H1 (cell line): ENCODE measurements at regions not wholly inside any gene's neighbourhood (a gene's known extent, or its start where the extent isn't known, plus 50 kb on each side); places are given as distances from the start of the nearest gene placed in this dataset.

ENCODE experiments used
- CTCF ChIA-PET: fragments of 300-600 bp; sonication (Branson Sonifier 250); formaldehyde crosslinking; loops from one replicate; lab custom pipeline; 2021; ENCODE audit not compliant: partially characterized antibody; lab: Charles Lee
- POLR2A ChIA-PET: fragments of 300-600 bp; sonication (Branson Sonifier 250); formaldehyde crosslinking; loops from one replicate; lab custom pipeline; 2021; ENCODE audit warnings: inconsistent platforms; ENCODE audit not compliant: partially characterized antibody; lab: Charles Lee
- DNase-seq, 2 experiments: peaks; one replicate each; pipeline versions ENCODE4 v3.0.0 to v3.0.0-alpha.2; 2010 to 2022; ENCODE audit warnings: low spot score in 2 of 2, low read depth in 1 of 2, mixed read lengths in 1 of 2
- FAIRE-seq: peaks from 2 replicates; lab custom pipeline; 2011; peaks lifted over from hg19 to GRCh38; lab: Jason Lieb, UNC
- H2AFZ ChIP-seq: 2 replicates; pipeline ENCODE4 v1.8.1; 2012; ENCODE audit warnings: low read length, inconsistent platforms
- H2AK5ac ChIP-seq: 2 replicates; pipeline ENCODE4 v1.6.1; 2013; ENCODE audit warnings: low read depth, low read length
- H2BK120ac ChIP-seq: replicated peaks from 2 replicates; pipeline ENCODE3; 2013; ENCODE audit warnings: low read depth, low read length, inconsistent platforms
- H2BK12ac ChIP-seq: 2 replicates; pipeline ENCODE4 v1.6.1; 2013; ENCODE audit warnings: low read depth, low read length
- H2BK15ac ChIP-seq: 2 replicates; pipeline ENCODE4 v1.6.1; 2013; ENCODE audit warnings: low read length
- H2BK20ac ChIP-seq: 2 replicates; pipeline ENCODE4 v1.6.1; 2013; ENCODE audit warnings: low read length
- H2BK5ac ChIP-seq: 2 replicates; pipeline ENCODE4 v1.6.1; 2013; ENCODE audit warnings: low read depth, low read length
- H3K14ac ChIP-seq: 2 replicates; pipeline ENCODE4 v1.6.1; 2013; ENCODE audit warnings: inconsistent platforms; ENCODE audit not compliant: insufficient read length
- H3K18ac ChIP-seq: 2 replicates; pipeline ENCODE4 v1.6.1; 2013; ENCODE audit warnings: low read length; ENCODE audit errors: extremely low read depth
- H3K23ac ChIP-seq: 2 replicates; pipeline ENCODE4 v1.6.1; 2013; ENCODE audit warnings: inconsistent platforms; ENCODE audit not compliant: insufficient read length
- H3K23me2 ChIP-seq: 2 replicates; pipeline ENCODE4 v1.6.1; 2013; ENCODE audit warnings: low read depth, low read length
- H3K27ac ChIP-seq: 2 replicates; pipeline ENCODE4 v1.6.1; 2011; ENCODE audit warnings: low read depth, low read length, inconsistent platforms
- H3K27me3 ChIP-seq, 4 experiments: replicated peaks in 1 of 4; 1 replicate in 1 of 4; 2 replicates in 3 of 4; pipeline versions ENCODE4 v1.6.1 to v1.8.1; 2011 to 2013; ENCODE audit warnings: low read length in 3 of 4, mild to moderate bottlenecking in 3 of 4, inconsistent platforms in 2 of 4, mixed read lengths in 2 of 4, moderate library complexity in 1 of 4; ENCODE audit not compliant: control insufficient read depth in 3 of 4, insufficient read depth in 3 of 4; ENCODE audit errors: extremely low read depth in 1 of 4
- H3K36me3 ChIP-seq, 4 experiments: 2 replicates each; pipeline versions ENCODE4 v1.6.1 to v1.8.1; 2011 to 2013; ENCODE audit warnings: mild to moderate bottlenecking in 4 of 4, low read length in 3 of 4, moderate library complexity in 2 of 4, control low read depth in 1 of 4, inconsistent platforms in 1 of 4; ENCODE audit not compliant: insufficient read depth in 4 of 4, control insufficient read depth in 2 of 4
- H3K4ac ChIP-seq: replicated peaks from 2 replicates; pipeline ENCODE3; 2013; ENCODE audit warnings: low read length, low read depth, mixed read lengths, inconsistent platforms; ENCODE audit not compliant: insufficient read length
- H3K4me1 ChIP-seq, 4 experiments: replicated peaks in 1 of 4; 1 replicate in 1 of 4; 2 replicates in 3 of 4; pipeline versions ENCODE4 v1.6.1 to v1.8.1; 2011 to 2013; ENCODE audit warnings: low read length in 3 of 4, inconsistent platforms in 2 of 4, mixed read lengths in 1 of 4; ENCODE audit not compliant: insufficient read depth in 4 of 4, control insufficient read depth in 3 of 4
- H3K4me2 ChIP-seq, 2 experiments: 2 replicates each; pipeline versions ENCODE4 v1.6.1 to v1.8.1; 2011 to 2013; ENCODE audit warnings: low read depth in 2 of 2, low read length in 2 of 2, control low read depth in 1 of 2, inconsistent platforms in 1 of 2, mild to moderate bottlenecking in 1 of 2; ENCODE audit not compliant: insufficient read depth in 1 of 2
- H3K4me3 ChIP-seq, 4 experiments: fragments of 200-600, 300-600 bp in 1 of 4; sonication (generic), shearing (Covaris generic), sonication (Bioruptor Twin) in 1 of 4; 2 replicates each; pipeline versions ENCODE4 v1.5.1 to v1.8.1; 2011 to 2016; ENCODE audit warnings: low read length in 4 of 4, low read depth in 3 of 4, control low read depth in 2 of 4, inconsistent platforms in 2 of 4, mild to moderate bottlenecking in 2 of 4, mixed read lengths in 1 of 4, moderate library complexity in 1 of 4; ENCODE audit not compliant: insufficient read depth in 2 of 4; ENCODE audit errors: extremely low read depth in 1 of 4
- H3K56ac ChIP-seq: replicated peaks from 2 replicates; pipeline ENCODE3; 2013; ENCODE audit warnings: low read depth, mild to moderate bottlenecking, mixed read lengths, low read length, inconsistent platforms; ENCODE audit not compliant: insufficient read length
- H3K79me1 ChIP-seq: 2 replicates; pipeline ENCODE4 v1.6.1; 2013; ENCODE audit warnings: low read depth, low read length, control low read depth
- H3K79me2 ChIP-seq, 2 experiments: 2 replicates each; pipeline versions ENCODE4 v1.6.1 to v1.8.1; 2012 to 2013; ENCODE audit warnings: low read length in 2 of 2, mild to moderate bottlenecking in 2 of 2, inconsistent platforms in 1 of 2; ENCODE audit not compliant: insufficient read depth in 2 of 2, control insufficient read depth in 1 of 2
- H3K9ac ChIP-seq, 4 experiments: replicated peaks in 1 of 4; 1 replicate in 1 of 4; 2 replicates in 3 of 4; pipeline versions ENCODE4 v1.6.1 to v1.8.1; 2011 to 2013; ENCODE audit warnings: low read depth in 3 of 4, low read length in 3 of 4, control low read depth in 2 of 4, mild to moderate bottlenecking in 2 of 4, moderate library complexity in 2 of 4, inconsistent platforms in 1 of 4; ENCODE audit errors: extremely low read depth in 1 of 4
- H3K9me3 ChIP-seq, 2 experiments: 2 replicates each; pipeline versions ENCODE4 v1.6.1 to v1.8.1; 2012 to 2013; ENCODE audit warnings: mild to moderate bottlenecking in 2 of 2, moderate library complexity in 2 of 2, control low read depth in 1 of 2, inconsistent platforms in 1 of 2, low read depth in 1 of 2, low read length in 1 of 2, mixed read lengths in 1 of 2; ENCODE audit not compliant: insufficient read depth in 2 of 2
- H4K20me1 ChIP-seq, 2 experiments: replicated peaks in 1 of 2; 2 replicates each; pipeline versions ENCODE3 to v1.8.1; 2011 to 2013; ENCODE audit warnings: inconsistent platforms in 2 of 2, low read length in 2 of 2, mild to moderate bottlenecking in 1 of 2; ENCODE audit not compliant: insufficient read depth in 2 of 2, control insufficient read depth in 1 of 2
- H4K5ac ChIP-seq: 2 replicates; pipeline ENCODE4 v1.6.1; 2013; ENCODE audit warnings: low read length, low read depth, mixed read lengths, inconsistent platforms; ENCODE audit not compliant: insufficient read length
- H4K8ac ChIP-seq: 2 replicates; pipeline ENCODE4 v1.8.0; 2013; ENCODE audit warnings: mild to moderate bottlenecking, moderate library complexity, low read length, inconsistent platforms; ENCODE audit not compliant: insufficient read depth; ENCODE audit errors: extremely low read depth
- H4K91ac ChIP-seq: replicated peaks from 2 replicates; pipeline ENCODE3; 2013; ENCODE audit warnings: low read length, mixed read lengths, inconsistent platforms; ENCODE audit not compliant: insufficient read length
- TF ChIP-seq, protein P1 (sequence below): fragments of 300-600 bp; sonication (generic); IDR thresholded peaks from 2 replicates; pipeline ENCODE4 v1.7.1; 2012; ENCODE audit warnings: low read length, moderate library complexity, mild to moderate bottlenecking, inconsistent platforms; ENCODE audit not compliant: insufficient replicate concordance

DNA sequence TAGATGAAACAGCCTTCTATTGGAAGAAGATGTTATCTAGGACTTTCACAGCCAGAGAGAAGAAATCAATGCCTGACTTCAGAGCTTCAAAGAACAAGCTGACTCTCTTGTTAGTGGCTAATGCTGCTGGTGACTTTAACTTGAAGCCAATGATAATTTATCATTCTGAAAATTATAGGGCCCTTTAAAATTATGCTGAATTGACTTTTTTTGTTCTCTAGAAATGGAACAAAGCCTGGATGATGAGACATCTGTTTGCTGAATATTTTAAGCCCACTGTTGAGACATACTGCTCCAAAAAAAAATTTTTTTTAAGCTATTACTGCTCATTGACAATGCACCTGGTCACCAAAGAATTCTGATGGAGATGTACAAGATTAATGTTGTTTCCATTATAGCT is 189.2 kb downstream of the MBL2 start:
- Histone ChIP-seq H3K23ac (no peak overlapping the region), H3K27ac (no peak overlapping the region), H4K20me1 (no peaks in the 10 kb centered on the region), H3K36me3 (no peaks in the 10 kb centered on the region), H2BK20ac (no peak overlapping the region), H2AK5ac (no peak overlapping the region), H3K79me1 (no peaks in the 10 kb centered on the region), H4K5ac (no peak overlapping the region), H3K4me2 (no peak overlapping the region), H3K23me2 (no peaks in the 10 kb centered on the region), H3K27me3 (no peaks in the 10 kb centered on the region), H3K4me1 (no peaks in the 10 kb centered on the region), H3K4ac (no peak overlapping the region), H3K9me3 (peaks cover 9 to 12% of the 10 kb centered on the region in 2 experiments), H2BK12ac (no peak overlapping the region), H2BK15ac (no peak overlapping the region), H3K4me3 (no peak overlapping the region), H2BK5ac (no peak overlapping the region), H3K18ac (no peak overlapping the region), H3K79me2 (no peaks in the 10 kb centered on the region), H4K91ac (no peak overlapping the region), H3K9ac (no peak overlapping the region), H2AFZ (no peak overlapping the region), H4K8ac (no peak overlapping the region), H3K14ac (no peak overlapping the region), H3K56ac (no peak overlapping the region), H2BK120ac (no peak overlapping the region)
- CTCF ChIA-PET, result interaction anchor here (0.8 to 1.0 kb wide), 2 partner anchors 11 to 17 kb away, joined by 4 to 7 read pairs; no protein-coding TSS in a partner anchor
- POLR2A ChIA-PET, result no interaction called here
- DNase-seq, result no peak
- FAIRE-seq, result no peak
- TF ChIP-seq, protein P1, sequence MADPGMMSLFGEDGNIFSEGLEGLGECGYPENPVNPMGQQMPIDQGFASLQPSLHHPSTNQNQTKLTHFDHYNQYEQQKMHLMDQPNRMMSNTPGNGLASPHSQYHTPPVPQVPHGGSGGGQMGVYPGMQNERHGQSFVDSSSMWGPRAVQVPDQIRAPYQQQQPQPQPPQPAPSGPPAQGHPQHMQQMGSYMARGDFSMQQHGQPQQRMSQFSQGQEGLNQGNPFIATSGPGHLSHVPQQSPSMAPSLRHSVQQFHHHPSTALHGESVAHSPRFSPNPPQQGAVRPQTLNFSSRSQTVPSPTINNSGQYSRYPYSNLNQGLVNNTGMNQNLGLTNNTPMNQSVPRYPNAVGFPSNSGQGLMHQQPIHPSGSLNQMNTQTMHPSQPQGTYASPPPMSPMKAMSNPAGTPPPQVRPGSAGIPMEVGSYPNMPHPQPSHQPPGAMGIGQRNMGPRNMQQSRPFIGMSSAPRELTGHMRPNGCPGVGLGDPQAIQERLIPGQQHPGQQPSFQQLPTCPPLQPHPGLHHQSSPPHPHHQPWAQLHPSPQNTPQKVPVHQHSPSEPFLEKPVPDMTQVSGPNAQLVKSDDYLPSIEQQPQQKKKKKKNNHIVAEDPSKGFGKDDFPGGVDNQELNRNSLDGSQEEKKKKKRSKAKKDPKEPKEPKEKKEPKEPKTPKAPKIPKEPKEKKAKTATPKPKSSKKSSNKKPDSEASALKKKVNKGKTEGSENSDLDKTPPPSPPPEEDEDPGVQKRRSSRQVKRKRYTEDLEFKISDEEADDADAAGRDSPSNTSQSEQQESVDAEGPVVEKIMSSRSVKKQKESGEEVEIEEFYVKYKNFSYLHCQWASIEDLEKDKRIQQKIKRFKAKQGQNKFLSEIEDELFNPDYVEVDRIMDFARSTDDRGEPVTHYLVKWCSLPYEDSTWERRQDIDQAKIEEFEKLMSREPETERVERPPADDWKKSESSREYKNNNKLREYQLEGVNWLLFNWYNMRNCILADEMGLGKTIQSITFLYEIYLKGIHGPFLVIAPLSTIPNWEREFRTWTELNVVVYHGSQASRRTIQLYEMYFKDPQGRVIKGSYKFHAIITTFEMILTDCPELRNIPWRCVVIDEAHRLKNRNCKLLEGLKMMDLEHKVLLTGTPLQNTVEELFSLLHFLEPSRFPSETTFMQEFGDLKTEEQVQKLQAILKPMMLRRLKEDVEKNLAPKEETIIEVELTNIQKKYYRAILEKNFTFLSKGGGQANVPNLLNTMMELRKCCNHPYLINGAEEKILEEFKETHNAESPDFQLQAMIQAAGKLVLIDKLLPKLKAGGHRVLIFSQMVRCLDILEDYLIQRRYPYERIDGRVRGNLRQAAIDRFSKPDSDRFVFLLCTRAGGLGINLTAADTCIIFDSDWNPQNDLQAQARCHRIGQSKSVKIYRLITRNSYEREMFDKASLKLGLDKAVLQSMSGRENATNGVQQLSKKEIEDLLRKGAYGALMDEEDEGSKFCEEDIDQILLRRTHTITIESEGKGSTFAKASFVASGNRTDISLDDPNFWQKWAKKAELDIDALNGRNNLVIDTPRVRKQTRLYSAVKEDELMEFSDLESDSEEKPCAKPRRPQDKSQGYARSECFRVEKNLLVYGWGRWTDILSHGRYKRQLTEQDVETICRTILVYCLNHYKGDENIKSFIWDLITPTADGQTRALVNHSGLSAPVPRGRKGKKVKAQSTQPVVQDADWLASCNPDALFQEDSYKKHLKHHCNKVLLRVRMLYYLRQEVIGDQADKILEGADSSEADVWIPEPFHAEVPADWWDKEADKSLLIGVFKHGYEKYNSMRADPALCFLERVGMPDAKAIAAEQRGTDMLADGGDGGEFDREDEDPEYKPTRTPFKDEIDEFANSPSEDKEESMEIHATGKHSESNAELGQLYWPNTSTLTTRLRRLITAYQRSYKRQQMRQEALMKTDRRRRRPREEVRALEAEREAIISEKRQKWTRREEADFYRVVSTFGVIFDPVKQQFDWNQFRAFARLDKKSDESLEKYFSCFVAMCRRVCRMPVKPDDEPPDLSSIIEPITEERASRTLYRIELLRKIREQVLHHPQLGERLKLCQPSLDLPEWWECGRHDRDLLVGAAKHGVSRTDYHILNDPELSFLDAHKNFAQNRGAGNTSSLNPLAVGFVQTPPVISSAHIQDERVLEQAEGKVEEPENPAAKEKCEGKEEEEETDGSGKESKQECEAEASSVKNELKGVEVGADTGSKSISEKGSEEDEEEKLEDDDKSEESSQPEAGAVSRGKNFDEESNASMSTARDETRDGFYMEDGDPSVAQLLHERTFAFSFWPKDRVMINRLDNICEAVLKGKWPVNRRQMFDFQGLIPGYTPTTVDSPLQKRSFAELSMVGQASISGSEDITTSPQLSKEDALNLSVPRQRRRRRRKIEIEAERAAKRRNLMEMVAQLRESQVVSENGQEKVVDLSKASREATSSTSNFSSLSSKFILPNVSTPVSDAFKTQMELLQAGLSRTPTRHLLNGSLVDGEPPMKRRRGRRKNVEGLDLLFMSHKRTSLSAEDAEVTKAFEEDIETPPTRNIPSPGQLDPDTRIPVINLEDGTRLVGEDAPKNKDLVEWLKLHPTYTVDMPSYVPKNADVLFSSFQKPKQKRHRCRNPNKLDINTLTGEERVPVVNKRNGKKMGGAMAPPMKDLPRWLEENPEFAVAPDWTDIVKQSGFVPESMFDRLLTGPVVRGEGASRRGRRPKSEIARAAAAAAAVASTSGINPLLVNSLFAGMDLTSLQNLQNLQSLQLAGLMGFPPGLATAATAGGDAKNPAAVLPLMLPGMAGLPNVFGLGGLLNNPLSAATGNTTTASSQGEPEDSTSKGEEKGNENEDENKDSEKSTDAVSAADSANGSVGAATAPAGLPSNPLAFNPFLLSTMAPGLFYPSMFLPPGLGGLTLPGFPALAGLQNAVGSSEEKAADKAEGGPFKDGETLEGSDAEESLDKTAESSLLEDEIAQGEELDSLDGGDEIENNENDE, result no peak
